ENCODE measurements at regions not wholly inside any gene's neighbourhood (a gene's known extent, or its start where the extent isn't known, plus 50 kb on each side); places are given as distances from the start of the nearest gene placed in this dataset.
"Not testable (repeated sequence)": the region's sequence is repeated elsewhere in the genome, so short reads cannot be mapped to it uniquely, and the experiment has no call there.

- DNase-seq, result no peak
These were observed 607.4 kb upstream of the TBL1XR1 start for GRCh38 chr3:177804646-177805045.

DNA sequence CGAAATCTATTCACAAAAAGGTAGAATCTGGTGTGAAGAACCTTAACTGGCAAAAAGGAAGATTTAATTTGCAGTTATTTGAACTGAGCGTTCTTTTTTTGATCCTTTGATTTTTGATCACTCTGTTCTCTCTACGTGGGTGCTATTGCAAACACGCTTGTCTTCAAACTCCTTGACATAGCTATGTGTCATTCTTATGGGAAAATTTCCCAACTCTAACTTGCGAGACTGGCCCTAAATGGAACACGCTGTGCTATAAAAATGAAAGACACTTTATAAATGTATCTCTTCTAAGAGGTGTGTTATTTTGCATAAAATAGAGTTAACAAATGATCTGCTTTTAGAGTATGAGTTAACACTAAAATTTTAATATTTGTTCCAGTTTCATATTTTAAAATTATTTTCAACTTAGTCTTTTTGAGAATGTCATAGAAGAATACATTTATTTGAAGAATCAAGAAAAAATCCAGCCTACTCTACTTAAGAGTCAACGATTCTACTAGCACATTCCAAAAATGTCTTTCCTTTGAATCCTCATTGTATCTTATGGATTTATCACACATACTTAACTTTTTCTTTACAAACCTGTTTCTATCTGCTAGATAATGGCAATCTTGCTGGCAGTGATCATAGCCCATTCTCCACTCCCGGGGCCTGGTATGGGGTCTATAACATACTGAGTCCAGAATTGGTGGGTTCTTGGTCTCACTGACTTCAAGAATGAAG lies 610.0 kb upstream of the TBL1XR1 start:
- DNase-seq, result no peak

DNA sequence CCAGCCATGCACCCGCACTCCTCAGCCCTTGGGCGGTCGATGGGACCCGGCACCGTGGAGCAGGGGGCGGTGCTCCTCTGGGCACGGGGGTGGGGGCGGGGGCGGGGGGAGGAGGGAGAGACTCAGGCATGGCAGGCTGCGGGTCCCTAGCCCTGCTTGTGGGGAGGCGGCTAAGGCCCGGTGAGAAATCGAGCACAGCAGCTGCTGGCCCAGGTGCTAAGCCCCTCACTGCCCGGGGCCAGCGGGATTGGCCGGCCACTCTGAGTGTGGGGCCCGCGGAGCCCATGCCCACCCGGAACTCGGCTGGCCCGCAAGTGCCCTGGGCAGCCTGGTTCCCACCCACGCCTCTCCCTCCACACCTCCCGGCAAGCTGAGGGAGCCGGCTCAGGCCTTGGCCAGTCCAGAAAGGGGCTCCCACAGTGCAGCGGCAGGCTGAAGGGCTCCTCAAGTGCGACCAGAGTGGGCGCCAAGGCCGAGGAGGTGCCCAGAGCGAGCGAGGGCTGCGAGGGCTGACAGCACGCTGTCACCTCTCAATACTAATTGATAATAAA lies 611.7 kb upstream of the TBL1XR1 start:
- not testable (repeated sequence) for DNase-seq

DNA sequence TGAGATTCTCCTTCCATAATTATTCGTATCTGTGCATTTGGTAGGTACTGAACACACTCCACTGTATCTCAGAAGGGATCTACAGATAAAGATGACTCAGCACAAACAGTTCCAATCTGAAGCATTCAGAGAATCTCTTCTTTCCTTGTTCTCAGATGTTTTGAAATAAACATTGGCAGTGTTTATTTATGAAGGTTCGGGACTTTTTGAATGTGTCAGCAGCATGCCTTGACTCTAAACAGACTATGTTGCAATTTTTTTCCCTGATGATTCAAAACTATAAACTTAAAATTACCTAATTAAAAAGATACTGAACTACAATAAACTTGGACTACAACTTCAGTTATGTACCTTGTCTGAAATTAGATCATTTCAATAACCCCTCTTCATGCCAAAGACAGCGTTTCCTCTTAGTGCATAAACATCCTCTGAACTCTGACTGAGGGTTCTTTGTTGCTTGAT lies 612.9 kb upstream of the TBL1XR1 start:
- DNase-seq, result peak; percentile 41

GRCh38 chr3:177811112-177811511 lies 613.8 kb upstream of the TBL1XR1 start:
- DNase-seq, result peak; percentile 28

GRCh38 chr3:177811835-177812234 lies 614.6 kb upstream of the TBL1XR1 start:
- DNase-seq, result no peak

DNA sequence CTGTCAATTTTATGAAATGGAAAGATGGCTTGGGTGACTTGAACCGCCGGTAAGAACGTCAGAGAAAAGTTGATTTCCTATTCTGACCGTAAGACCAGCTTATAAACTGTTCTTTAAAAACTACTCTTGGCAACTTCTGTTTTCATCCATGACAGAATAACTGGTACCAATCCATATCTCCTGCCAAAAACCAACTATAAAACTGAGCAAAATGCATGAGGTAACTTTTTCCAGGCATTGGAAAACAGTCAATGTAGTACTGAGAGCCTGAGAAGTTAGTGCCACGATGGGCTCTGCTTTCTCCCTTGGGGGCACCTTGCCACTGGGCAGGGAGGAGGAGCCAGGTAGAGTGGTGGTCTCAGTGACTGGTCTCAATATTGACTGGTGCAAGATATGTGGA lies 615.2 kb upstream of the TBL1XR1 start:
- DNase-seq, result no peak

DNA sequence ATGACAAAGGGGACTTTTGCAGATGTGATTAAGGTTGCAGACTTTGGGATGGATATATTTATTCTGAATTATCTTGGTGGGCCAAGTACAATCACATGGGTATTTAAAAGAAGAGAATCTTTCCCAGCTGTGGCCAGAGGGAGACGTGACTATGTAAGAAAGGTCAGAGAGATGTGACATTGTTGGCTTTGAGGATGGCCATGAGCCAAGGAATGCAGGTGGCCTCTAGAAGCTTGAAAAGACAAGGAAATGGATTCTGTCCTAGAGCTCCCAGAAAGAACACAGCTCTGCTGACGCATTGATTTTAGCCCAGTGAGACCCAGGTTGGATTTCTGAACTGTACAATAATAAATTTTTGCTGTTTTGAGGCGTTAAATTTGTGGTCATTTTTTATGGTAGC lies 616.0 kb upstream of the TBL1XR1 start:
- no peak for DNase-seq

GRCh38 chr3:177816667-177817208 lies 619.5 kb upstream of the TBL1XR1 start:
- DNase-seq, result peak; percentile 13

DNA sequence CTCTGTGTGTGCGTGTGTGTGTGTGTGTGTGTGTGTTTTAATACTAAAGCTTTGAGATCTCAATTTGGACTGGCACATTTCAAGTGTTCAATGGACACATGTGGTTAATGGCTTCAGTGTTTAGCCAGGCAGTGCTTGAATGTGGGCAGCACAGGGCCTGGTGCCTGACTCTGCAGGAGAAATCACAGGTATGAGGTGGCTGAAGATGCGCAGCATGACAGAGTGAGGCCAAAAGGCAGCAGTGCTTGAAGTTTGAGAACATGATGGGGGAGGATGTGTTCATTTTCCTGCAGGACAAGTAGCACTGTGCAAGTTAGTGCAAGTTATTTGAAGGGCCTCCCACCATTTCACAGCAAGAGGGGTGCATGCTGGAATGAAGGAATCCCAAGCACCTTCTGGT lies 620.5 kb upstream of the TBL1XR1 start:
- no peak for DNase-seq

- no peak for DNase-seq
These were observed 621.5 kb upstream of the TBL1XR1 start for GRCh38 chr3:177818712-177819240.

DNA sequence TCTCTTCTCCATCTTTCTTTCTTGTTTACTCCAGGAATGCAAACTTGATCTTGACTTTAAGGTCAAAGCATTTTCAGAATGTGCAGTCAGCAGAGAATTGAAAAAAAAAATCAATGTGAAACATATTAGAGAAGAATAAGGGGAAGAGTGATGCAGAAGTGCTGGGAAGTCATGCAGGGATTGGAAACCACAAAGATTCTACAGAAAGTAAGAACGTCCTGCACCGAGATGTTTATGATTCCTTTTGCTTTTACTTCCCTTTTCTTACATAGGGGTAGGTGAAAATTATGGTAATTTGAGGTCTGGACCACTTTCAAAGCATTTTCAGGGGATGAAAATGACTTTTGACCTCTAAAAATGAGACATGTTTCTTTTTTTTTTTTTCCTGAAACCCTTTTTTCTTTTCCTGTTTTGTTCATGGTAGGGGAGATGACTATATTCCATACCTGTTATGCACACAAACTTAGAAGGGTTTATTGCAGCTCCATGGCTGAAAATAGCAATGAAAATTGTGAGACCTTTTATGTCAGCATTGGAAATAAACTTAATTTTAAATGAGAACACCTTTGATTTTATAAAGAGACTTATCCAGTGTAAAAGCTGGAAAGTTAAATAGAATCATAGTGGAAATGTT lies 623.5 kb upstream of the TBL1XR1 start:
- DNase-seq, result peak; percentile 46

DNA sequence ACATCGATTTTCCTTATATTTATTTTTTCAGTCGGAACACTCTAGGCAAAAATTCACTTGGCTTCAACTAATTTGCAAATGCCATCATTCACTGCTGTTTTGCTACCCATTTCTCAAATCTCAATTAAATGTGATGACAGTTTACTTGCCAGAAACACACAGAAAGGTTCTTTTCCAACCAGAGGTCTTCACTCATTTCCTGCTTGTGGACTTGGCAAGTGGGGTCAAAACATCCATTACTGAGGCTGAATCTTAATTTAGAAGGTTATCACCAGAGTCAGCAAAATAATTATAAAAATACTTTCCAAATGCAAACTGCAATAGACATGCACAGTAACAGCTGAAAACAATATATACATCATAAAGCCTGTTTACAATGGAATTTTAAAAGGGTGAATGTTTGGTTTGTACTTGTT lies 625.4 kb upstream of the TBL1XR1 start:
- no peak for DNase-seq

DNA sequence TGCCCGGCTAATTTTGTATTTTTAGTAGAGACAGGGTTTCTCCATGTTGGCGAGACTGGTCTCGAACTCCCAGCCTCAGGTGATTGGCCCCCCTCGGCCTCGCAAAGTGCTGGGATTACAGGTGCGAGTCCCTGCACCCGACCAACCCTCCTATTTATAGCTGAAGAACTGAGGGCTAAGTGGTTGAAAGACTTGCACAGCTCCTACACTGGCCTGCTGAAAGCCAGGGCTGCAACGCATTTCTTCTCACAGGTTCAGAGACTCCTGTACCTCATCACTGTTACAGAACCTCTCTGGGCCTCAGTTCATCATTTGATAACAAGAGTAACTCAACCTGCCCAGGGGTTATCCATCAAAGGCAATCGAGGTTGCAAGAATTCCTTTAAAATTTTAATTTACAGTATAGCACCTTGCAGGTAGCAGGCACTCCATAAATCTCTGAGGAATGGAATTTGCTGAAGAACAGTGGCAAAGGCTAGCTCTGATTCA lies 626.5 kb upstream of the TBL1XR1 start:
- no peak for DNase-seq

DNA sequence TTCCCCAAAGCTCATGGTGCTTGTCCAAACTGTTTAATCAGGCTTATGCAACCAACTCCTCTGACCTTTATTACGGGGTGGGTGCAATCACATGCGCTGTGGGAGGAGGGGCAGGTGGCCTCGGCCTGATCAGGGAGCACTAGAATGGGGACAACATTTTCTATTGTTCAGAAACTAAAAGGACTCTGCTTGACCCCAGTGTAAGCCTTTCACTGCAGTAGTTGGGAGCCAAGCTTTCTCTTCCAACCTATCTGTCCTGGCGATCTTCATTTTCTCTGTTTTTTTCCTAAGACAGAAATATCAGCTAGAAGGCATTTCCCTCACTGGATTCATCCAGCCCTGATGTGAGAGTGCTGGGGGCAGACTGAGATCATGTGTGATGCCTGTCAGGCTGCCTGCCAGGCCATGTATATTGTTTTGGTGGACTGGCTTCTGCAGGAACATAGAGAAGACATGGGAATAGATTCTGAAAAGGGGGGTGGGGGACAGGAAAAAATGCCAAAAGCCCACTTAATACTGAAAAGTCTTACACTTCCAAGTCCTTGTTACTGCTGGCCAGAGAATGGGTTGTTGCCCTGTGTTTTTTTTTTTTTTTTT lies 627.0 kb upstream of the TBL1XR1 start:
- DNase-seq, result no peak

GRCh38 chr3:177824841-177825240 lies 627.6 kb upstream of the TBL1XR1 start:
- no peak for DNase-seq

GRCh38 chr3:177826253-177826652 lies 629.0 kb upstream of the TBL1XR1 start:
- DNase-seq, result no peak

DNA sequence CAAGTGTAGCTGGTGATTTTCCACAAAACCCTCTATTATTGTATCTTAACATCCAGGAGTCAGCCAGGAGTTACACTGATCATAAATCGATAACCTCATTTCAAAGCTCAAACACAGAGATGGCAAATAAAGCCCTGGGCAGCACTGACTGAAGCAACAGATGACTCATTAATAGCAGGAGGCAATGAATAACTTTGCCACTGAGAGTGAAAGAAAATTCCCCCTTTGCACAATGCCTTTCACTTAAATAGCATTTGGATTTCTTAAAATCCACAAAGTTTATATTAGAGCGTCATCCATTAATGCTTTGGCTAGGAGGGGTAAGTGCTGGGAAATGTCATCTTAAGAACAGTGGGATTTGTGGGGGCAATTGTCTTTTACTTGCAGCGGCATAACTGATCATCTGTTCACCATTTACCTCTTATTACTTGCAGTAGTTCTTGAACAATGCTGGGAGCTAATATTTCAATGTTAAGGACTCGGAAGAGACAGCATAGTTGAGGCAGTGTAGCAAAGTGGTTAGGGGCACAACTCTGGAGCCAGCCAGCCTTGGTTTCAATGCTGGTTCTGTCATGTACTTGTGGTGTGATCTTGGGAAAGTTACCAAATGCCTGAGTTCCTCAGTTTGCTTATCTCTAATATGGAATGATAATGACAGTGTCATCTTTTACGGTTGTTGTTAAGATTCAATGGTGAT lies 630.4 kb upstream of the TBL1XR1 start:
- DNase-seq, result no peak

- DNase-seq, result no peak
These were observed 630.9 kb upstream of the TBL1XR1 start for GRCh38 chr3:177828208-177828565.

GRCh38 chr3:177830411-177830849 lies 633.1 kb upstream of the TBL1XR1 start:
- no peak for DNase-seq

GRCh38 chr3:177831361-177831760 lies 634.1 kb upstream of the TBL1XR1 start:
- DNase-seq, result no peak

DNA sequence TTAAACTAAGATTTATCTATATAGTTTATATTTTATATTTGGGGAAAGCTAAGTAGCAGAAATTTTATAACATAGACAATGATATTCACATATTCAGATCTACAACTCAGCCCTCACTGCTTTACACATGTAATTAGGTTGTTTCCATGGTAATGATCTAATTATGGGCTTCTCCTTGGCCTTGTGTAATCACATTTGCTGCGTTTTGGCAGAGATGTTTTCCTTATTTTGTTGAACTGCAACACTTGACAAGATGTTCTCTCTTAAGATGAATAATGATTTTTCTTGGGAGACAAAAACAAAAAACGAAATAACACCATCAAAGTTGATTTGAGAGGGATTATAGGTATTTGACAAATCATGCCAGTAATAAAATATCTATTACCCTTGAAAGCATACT lies 635.6 kb upstream of the TBL1XR1 start:
- no peak for DNase-seq

DNA sequence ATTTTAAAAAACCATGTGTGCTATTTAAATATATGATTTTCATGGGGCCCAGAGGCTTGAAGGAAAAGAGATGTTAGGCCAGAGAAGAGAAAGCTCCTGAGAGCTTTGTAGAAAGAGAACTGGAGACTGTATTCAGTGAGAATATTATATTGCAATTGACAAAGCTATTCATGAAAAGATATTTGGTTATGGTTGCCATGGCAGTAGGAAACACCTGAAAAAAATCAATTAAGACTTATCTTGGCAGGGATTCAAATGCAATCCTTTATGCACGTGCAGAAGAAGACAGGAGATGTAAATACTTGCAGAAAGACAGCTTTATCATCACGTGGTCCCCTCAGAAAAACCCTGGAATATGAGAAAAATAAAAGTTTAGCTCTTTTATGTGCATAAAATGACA lies 636.0 kb upstream of the TBL1XR1 start:
- no peak for DNase-seq

Data from hematopoietic multipotent progenitor cell treated with erythropoietin and hydrocortisone succinate and interleukin-3 and kit ligand, for 4 days (in vitro differentiated cells).